Mononuclear cell (primary cell): ENCODE measurements at regions not wholly inside any gene's neighbourhood (a gene's known extent, or its start where the extent isn't known, plus 50 kb on each side); places are given as distances from the start of the nearest gene placed in this dataset.

Source experiments
- H3K27me3 ChIP-seq: 2 replicates; pipeline ENCODE4 v1.6.0; 2011; ENCODE audit warnings: low read length, control low read depth; ENCODE audit not compliant: insufficient read depth
- H3K4me1 ChIP-seq: 2 replicates; pipeline ENCODE4 v1.5.1; 2011; ENCODE audit warnings: mild to moderate bottlenecking, low read length, control low read depth; ENCODE audit not compliant: insufficient read depth
- H3K4me3 ChIP-seq: 2 replicates; pipeline ENCODE4 v1.5.1; 2011; ENCODE audit warnings: mild to moderate bottlenecking, low read length, moderate library complexity
- H3K9me3 ChIP-seq: 2 replicates; pipeline ENCODE4 v1.5.1; 2011; ENCODE audit warnings: low read depth, mild to moderate bottlenecking, control low read depth, low read length

DNA sequence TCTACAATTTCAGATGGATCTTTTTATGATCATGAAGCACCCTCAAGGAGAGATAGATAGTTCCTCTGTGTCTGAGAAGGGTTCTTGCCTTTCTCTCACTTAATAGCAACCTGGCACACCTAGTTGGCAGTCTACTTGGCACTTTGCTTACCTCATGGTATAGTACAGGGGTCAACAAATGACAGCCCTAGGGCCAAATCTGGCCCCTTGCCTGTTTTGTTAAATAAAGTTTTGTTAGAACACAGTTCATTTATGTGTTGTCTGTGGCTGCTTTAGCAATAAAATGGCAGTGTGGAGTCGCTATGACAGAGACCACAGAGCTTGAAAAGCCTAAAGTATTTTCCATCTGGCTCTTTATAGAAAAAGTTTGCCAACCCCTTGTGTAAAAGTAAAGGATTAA, 119.3 kb upstream of the CPEB4 start:
- Histone ChIP-seq H3K4me1 (peaks cover 30% of the 10 kb centered on the region), H3K4me3 (no peak overlapping the region), H3K9me3 (no peaks in the 10 kb centered on the region), H3K27me3 (no peaks in the 10 kb centered on the region)

DNA sequence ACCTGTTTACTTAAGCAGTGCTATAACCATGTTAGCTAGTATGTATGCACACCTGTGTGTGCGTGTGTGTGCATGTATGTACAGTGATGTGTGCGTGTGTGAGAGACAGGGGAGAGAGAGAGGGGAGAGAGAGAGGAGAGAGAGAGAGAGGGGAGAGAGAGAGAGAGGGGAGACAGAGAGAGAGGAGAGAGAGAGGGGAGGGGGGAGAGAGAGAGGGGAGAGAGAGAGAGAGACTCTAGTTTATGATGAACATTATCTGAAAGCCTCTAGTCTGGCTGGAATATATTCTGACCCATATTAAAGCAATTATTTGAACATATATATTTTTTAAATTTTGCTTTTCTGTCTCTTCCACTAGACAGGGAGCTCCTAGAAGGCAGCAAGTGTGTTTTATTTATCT, 117.5 kb upstream of the CPEB4 start:
- H3K27me3 ChIP-seq: no peaks in the 10 kb centered on the region
- H3K9me3 ChIP-seq: no peaks in the 10 kb centered on the region
- H3K4me1 ChIP-seq: peaks cover 33% of the 10 kb centered on the region
- H3K4me3 ChIP-seq: no peak overlapping the region

DNA sequence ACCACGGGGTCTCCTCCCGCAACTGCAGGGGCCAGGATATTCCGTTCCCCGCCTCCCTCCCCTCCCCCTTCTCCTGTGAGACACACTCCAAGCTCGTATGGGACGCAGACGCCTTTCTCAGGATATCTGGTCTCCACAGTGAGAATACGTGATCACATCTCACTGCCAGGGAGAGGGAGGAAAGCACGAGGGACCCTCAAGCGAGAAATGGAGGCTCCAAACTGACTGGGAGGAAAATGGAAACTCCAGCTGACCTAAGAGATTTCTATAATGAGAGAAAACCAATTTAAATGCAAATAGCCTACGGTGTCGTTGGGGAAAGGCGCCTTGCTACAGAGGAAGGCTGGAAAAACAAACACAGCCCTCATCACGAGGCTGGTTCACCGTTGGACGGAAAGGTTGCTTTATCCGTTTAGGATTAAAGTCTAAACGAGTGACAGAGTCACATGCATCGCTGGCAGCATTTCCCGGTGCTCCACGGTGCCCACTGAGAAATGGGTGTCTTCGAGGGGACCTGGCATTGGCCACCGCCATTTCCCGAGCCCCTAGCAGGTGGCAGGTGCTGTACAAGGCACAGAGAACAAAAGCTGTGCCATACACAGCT, 116.9 kb upstream of the CPEB4 start:
- Histone ChIP-seq H3K27me3 (no peaks in the 10 kb centered on the region), H3K9me3 (no peaks in the 10 kb centered on the region), H3K4me1 (peaks cover 36% of the 10 kb centered on the region), H3K4me3 (no peak overlapping the region)

DNA sequence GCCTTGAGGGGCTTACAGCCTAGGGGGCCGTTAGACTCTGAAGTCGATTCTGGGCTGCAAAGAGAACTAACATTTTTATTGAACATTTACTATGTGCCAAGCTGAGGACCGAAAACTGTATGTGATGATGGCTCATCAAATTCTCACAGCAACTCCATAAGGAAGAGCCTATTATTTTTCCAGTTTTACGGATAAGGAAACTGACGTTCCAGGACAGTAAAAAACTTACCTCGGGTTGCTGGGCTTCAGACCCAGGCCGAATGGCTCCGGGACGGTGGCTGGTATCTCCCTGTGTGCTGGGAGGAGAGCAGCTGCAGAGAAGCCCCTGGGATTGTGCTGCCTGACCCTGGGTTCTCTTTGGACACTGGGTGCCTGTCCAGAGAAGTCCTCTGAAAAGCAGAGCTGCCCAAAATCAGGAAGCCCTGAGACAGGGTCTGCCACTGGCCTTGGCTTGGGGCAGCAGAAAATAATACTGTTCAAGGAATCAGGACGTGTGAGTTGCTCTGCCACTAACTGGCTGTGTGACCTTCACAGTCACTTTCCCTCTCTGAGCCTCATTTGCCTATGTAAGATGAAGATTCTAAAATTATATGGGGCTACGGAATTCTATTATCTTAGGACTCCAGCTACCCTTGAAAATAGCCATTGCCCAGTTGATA, 116.3 kb upstream of the CPEB4 start:
- Histone ChIP-seq H3K9me3 (no peaks in the 10 kb centered on the region), H3K4me1 (peaks cover 37% of the 10 kb centered on the region), H3K27me3 (no peaks in the 10 kb centered on the region), H3K4me3 (no peak overlapping the region)

DNA sequence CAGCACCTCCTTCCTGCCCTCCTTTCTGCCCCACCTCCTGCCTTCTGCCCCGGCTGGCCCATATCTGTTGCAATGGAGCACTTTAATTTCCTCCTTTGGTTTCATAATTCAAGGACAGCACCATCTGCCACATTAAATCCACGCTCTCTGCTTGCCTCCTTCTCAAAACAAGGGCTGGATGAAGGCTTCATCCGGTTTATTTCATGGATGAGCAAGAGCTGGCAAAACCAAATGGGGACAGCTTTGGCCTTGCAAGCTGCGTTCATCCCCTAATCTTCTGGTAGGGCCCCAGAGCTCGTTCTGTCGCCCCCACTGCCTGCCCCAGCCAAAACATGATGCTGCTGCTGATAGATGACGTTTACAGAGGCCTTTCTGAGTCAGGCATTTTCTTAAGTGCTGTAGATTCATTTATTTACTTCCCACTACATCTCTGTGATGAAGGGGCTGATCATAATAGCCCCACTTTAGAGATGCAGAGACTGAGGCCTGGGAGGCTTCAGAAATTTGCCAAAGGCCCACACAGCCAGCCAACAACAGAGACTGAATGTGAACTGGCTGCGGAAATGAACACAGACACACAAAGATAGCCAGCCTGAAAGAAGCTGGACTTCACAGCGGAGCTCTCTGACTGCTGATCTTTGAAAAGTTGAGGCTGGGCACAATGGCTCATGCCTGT, 115.6 kb upstream of the CPEB4 start:
- no peaks in the 10 kb centered on the region for H3K9me3 ChIP-seq
- H3K4me1 ChIP-seq: peaks cover 43% of the 10 kb centered on the region
- H3K4me3 ChIP-seq: no peak overlapping the region
- H3K27me3 ChIP-seq: no peaks in the 10 kb centered on the region

DNA sequence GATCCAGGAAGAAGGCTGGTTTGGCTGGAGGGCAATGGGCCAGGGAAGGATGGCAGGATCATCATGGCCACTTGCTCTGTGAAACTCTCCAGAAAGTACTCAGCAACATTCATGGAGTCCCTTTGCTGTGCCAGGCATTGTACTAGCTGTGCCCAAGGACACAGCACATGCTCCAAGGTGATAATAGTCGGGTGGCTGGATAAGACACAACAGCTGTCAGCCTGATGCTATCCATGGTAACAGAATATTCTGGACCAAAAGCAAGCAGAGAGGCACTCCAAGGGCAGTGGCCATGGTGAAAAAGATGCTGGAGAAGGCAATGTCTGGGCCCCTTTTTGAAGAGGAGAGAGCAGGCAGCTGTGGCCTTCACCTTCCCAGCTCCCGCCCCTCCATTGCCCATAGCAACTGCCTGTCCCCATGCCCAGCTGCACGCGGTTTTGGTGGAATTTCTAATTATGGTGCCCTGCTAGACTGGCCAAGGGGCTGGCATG, 113.8 kb upstream of the CPEB4 start:
- H3K9me3 ChIP-seq: no peaks in the 10 kb centered on the region
- no peaks in the 10 kb centered on the region for H3K27me3 ChIP-seq
- H3K4me3 ChIP-seq: no peak overlapping the region
- peaks cover 61% of the 10 kb centered on the region for H3K4me1 ChIP-seq

DNA sequence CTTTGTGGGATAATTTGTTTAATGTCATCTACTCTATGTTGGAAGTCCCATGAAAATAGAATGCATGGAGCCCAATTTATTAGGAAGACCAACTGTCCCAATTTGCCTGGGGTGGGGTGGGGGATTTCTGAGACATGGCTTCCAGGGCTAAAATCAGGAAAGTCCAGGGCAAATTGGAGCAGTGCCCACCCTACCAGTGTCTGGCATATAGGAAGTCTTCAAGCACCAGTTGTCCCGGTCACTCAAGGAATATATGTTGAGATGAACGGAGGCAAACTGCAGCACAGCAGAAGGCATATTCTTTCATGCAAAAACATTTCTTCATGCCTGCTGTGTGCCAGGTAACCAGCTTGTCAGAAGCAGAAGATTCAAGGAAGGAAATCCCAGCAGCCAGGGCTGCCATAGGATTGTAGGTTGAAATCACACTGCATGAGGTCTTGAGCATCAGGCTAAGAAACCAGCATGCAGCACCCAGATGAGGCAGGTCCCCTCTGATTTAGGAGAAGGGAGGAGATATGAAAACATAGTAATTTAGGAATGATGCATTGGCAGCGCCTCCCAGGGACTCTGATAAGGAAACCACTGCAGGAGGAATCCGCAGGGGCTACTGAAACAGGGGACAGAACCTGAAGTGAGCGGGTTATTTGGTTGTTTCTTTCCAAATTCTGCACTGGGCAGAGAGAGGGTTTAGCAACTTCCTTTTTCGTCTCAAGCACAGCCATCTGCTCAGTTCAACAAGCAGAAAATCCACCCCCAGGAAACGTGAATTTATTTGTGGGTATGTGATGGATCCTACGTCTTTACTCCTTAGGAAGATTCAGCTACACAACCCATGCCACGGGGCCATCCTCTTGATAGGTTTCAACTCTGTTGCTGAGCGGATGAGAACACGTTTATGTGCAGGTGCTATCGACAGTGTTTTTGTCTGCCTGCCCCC, 112.6 kb upstream of the CPEB4 start:
- no peak overlapping the region for H3K4me3 ChIP-seq
- H3K9me3 ChIP-seq: no peaks in the 10 kb centered on the region
- H3K4me1 ChIP-seq: peaks cover 73% of the 10 kb centered on the region
- H3K27me3 ChIP-seq: no peaks in the 10 kb centered on the region

DNA sequence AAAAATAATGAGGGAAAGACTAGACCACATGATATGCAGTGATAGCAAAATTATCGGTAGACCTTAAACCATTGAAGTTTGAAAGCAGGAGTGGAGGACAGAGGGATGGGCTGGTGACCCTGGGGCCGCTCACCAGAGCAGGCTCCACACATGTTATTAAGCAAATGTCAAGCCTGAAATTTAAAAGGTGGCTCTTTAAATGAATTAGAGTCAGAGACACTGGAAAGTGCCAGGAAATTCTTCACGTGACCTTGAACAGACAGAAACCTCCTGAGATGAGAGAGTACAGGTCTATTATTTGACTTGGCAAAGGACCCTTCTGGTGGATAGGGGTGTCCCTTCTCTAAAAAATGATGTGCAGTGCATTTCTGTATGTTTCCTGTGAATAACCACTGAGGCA, 111.0 kb upstream of the CPEB4 start:
- H3K4me1 ChIP-seq: peaks cover 81% of the 10 kb centered on the region

DNA sequence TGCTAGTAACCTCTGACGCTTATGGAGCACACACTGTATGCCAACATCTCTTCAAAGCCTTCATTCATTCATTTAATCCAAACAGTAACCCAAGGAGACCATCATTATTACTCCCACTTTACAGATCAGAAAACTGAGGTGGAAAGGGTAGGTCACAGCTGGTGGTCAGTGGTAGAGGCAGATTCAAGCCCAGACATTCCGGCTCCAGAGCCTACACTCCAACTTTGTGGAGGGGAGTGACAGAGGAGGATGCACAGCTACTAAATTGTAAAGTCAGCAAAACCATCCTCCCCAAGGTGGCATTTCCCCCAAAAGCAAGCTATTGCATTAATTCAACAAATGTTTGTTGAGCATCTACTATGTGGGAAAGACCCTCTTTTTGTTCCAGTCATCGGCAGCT, 110.5 kb upstream of the CPEB4 start:
- Histone ChIP-seq H3K4me3 (no peak overlapping the region), H3K4me1 (peaks cover 81% of the 10 kb centered on the region), H3K27me3 (no peaks in the 10 kb centered on the region), H3K9me3 (no peaks in the 10 kb centered on the region)

More for the DNA sequence above, 111.0 kb upstream of the CPEB4 start:
- Histone ChIP-seq H3K9me3 (no peaks in the 10 kb centered on the region), H3K4me3 (no peak overlapping the region), H3K27me3 (no peaks in the 10 kb centered on the region)

DNA sequence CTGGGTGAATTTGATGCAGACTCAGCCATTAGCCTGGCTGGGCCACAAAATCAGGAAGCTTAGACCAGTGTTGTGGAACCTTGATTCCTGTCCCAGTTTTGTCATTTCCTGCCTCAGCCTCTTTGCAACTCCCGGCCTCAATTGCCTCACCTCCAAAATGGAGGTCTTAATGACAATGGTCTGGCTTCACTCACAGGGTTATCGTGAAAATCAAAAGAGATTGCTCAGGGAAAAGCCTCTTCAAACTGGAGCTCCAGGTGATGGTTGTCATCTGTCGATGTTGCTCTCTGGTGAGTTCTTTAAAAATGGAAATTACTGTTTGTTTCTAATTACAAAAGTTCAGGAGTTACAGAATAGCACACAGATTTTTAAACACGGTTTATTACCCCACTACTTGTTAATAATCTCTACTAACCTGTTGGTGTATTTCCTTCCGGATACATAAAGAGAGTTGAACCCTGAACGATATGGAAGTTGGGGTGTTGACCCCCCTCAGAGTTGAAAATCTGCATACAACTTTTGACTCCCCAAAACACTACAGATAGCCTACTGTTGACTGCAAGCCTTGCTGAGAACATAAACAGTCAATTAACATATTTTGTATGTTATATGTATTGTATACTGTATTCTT, 109.9 kb upstream of the CPEB4 start:
- H3K4me1 ChIP-seq: peaks cover 82% of the 10 kb centered on the region
- H3K9me3 ChIP-seq: no peaks in the 10 kb centered on the region
- H3K27me3 ChIP-seq: no peaks in the 10 kb centered on the region
- no peak overlapping the region for H3K4me3 ChIP-seq

DNA sequence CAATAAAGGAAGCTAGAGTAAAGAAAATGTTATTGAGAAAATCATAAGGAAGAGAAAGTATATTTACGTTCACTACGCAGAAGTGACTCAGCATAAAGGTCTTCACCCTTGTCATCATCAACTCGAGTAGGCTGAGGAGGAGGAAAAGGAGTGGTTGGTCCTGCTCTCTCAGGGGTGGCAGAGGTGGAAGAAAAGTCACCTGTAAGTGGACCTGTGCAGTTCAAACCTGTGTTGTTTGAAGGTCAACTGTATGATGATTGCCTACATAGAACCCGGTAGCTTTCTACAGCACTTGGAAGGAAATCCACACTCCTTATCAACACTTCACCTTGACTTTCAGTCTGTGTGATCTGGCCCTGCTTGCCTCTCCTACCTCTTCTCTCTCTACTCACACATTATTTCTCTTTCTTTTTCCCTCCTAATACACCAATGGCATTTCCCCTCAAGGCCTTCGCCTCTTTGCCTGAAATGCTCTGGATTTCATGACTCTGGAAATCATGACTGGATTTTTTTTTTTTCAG, 109.3 kb upstream of the CPEB4 start:
- H3K4me3 ChIP-seq: no peak overlapping the region
- H3K9me3 ChIP-seq: no peaks in the 10 kb centered on the region
- peaks cover 85% of the 10 kb centered on the region for H3K4me1 ChIP-seq

DNA sequence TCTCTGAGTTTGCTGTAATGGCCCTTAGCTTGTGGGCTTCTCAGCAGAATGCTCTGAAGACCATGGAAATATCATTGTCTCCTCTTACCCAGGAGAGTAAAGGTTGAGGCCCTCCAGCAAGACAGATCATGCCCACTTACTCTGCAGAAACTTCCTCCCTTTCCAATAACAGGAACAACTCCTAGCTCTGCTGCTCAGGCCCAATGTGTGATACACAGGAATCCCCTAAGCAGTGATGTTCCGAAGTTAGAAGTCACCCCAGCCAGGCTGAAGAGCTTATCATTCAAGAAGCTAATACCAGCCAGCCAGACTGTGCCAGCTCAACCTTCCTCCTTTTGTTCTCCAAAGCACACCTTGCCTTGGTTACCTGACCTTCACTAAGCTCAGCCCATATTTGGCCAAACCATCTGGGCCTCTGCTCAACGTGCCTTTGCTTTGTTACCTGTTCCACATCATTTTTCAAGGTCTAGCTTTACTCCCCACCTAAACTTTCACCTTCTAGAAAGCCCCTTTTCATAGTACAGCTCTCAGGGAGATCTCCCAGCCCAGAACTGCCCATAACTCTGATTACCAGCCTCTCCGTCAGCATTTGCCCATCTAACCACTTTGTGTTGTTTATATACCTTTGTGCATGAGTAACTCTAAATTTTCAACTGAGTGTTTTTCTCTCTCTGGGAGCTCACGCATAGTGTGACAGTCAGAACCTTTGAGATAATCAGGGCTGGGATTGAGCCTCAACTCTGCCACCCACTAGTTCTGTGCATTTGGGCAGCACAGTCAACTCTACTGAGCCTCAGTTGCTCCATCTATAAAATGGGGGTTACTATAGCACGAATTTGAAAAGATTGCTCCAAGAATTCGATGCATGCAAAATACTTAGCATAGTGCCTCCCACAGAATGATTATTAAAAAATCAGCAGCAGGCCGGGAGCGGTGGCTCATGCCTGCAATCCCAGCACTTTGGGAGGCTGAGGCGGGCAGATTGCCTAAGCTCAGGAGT, 107.6 kb upstream of the CPEB4 start:
- peaks cover 79% of the 10 kb centered on the region for H3K4me1 ChIP-seq

More for the DNA sequence above, 109.3 kb upstream of the CPEB4 start:
- H3K27me3 ChIP-seq: no peaks in the 10 kb centered on the region

DNA sequence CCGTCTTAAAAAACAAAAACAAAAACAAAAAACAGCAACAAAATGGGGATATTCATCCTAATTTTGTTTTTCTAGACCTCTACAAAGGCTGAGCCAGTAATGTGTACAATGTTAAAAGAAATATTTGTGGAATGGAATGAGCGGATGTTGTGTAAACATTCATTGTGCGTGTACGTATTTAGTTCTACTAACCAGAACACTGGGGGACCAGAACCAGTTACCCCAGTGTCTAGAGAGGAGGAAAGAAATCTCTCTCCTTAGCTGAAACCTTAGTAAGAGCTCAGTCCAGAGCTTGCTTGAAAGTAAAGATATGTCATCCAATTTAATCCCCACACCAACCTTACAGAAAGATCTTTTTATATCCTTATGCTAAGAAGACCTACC, 106.7 kb upstream of the CPEB4 start:
- Histone ChIP-seq H3K9me3 (no peaks in the 10 kb centered on the region), H3K4me3 (no peak overlapping the region), H3K4me1 (peaks cover 79% of the 10 kb centered on the region), H3K27me3 (no peaks in the 10 kb centered on the region)

More for the DNA sequence above, 107.6 kb upstream of the CPEB4 start:
- Histone ChIP-seq H3K9me3 (no peaks in the 10 kb centered on the region), H3K4me3 (no peak overlapping the region), H3K27me3 (no peaks in the 10 kb centered on the region)
